ENCODE measurements at regions not wholly inside any gene's neighbourhood (a gene's known extent, or its start where the extent isn't known, plus 50 kb on each side); places are given as distances from the start of the nearest gene placed in this dataset.

DNA sequence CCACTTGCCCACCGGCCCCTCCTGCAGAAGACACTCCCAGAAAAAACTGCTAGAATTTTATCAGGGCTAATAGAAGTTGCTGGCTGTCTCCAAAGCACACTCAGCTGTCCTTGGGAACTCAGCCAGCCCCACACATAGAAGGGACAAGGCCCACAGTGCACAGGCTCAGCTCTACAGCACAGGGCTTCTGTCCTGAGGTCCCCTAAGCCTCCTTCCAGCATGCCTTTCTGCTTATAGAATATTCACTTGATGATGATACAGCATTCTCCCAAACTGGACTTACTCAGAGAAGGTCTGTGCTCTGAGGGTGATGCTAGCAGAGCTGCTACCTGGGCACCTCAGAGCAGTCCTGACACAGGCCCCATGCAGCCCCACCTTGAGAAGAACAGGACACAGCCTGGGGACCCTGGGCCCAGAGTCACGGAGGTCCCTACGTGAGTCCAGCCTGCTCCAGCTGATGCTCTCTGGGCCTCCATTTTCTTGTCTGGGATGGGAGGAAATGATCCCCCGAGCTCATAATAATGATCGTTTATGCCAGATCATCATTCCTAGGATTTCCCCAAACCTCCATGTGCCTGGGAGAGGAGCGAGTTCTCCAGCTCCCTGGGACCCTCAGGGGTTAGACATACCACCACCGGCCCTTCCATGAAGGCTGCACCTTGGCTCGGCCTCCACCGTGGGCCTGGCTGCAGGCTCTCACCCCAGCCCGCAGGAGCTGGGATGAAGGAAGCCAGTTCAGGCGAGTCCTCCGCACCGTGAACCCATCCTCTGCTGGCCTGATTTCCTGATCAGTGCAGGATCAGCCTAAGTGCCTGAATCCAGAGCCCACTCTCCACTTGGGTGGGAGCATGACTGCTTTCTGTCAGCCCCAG is 145.6 kb downstream of the ZNF248 start:
- Histone ChIP-seq H3K36me3 (ENCODE audit: control insufficient read depth in 2 of 2, extremely low read depth in 1 of 2, insufficient read depth in 2 of 2, low read length in 2 of 2) (no peaks in the 10 kb centered on the region), H3K27ac (ENCODE audit: control insufficient read depth, insufficient read depth, low read length) (no peak overlapping the region), H3K27me3 (ENCODE audit: control insufficient read depth, extremely low read depth, insufficient read depth, low read length) (no peaks in the 10 kb centered on the region), H3K4me2 (ENCODE audit: control insufficient read depth, extremely low read depth, insufficient read depth, low read depth, low read length) (no peak overlapping the region), H3K9me3 (ENCODE audit: control insufficient read depth, low read depth, low read length) (peaks cover 5% of the 10 kb centered on the region), H4K20me1 (ENCODE audit: control insufficient read depth, extremely low read depth, insufficient read depth, low read length) (no peaks in the 10 kb centered on the region), H3K9me1 (ENCODE audit: control insufficient read depth, extremely low read depth, insufficient read depth, low read length) (no peaks in the 10 kb centered on the region), H3K9ac (ENCODE audit: control insufficient read depth, extremely low read depth, insufficient read depth, low read length) (no peak overlapping the region), H3K4me1 (ENCODE audit: control insufficient read depth, extremely low read depth, insufficient read depth, low read length) (no peaks in the 10 kb centered on the region), H3K79me2 (ENCODE audit: control insufficient read depth, insufficient read depth, low read length) (no peaks in the 10 kb centered on the region), H3K4me3 (ENCODE audit: control insufficient read depth in 2 of 3, extremely low read depth in 1 of 3, insufficient read depth in 2 of 3, low read depth in 1 of 3, low read length in 3 of 3) (no peak overlapping the region), H2AFZ (ENCODE audit: control insufficient read depth, low read length) (no peak overlapping the region)
- TF ChIP-seq EZH2 (IDR thresholded peaks at IDR 0.05; ENCODE audit: low read length) (no peak), CTCF (optimal IDR thresholded peaks at IDR 0.05 in 1 of 3, IDR thresholded peaks at IDR 0.05 in 1 of 3, conservative IDR thresholded peaks at IDR 0.05 in 1 of 3; ENCODE audit: extremely low read depth in 1 of 3, insufficient read depth in 2 of 3, low read length in 3 of 3) (no peak)
- no peak for DNase-seq (ENCODE audit: low read depth, low spot score)
- FAIRE-seq: no peak
- dilution Hi-C loops (cut with MboI; ENCODE audit: extremely low pct_ligation_motif_present, low sequenced_read_pairs): no loop called here

DNA sequence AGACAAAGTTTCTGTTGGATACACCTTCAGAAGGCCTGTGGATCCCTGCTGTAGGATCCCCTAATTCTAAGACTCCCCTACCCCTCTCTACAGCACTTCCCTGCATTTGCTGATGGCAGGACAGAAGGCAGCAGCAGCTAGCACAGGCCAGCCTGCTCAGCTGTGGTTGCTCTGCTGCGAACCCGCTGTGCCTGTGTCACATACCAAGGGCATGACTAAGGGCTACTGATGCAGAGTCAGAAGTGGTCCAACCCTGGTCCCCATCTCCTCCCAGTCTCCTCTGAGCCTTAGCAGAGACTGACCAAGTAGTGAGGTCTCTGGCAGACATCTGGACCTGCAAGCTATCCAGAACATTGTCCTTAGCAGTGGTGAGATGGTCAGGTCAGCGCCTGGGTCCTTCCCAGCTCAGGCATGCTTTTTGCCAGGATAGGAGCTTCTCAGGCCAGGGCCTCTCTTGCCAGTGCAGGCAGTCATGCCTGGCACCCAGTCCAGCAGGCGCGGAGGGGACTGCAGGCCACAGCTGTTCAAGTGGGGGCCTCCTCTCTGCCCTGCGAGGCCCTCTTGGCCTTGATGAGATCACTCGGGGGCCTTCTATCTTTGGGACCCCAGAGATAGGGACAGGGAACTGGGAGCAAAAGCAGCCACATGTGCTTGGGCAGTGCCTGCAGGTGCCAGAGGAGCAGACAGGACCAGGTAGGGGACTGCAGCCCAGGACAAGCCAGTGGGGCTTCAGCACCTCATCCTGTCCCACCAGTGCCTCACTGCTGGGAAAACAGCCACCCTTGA is 146.4 kb downstream of the ZNF248 start:
- no peak for FAIRE-seq
- Histone ChIP-seq H3K9me3 (ENCODE audit: control insufficient read depth, low read depth, low read length) (peaks cover 5% of the 10 kb centered on the region), H3K27ac (ENCODE audit: control insufficient read depth, insufficient read depth, low read length) (no peak overlapping the region)

More for the DNA sequence above, 146.4 kb downstream of the ZNF248 start:
- Histone ChIP-seq H2AFZ (ENCODE audit: control insufficient read depth, low read length) (no peak overlapping the region), H3K4me1 (ENCODE audit: control insufficient read depth, extremely low read depth, insufficient read depth, low read length) (no peaks in the 10 kb centered on the region), H3K4me2 (ENCODE audit: control insufficient read depth, extremely low read depth, insufficient read depth, low read depth, low read length) (no peak overlapping the region), H3K9ac (ENCODE audit: control insufficient read depth, extremely low read depth, insufficient read depth, low read length) (no peak overlapping the region), H3K9me1 (ENCODE audit: control insufficient read depth, extremely low read depth, insufficient read depth, low read length) (no peaks in the 10 kb centered on the region), H3K4me3 (ENCODE audit: control insufficient read depth in 2 of 3, extremely low read depth in 1 of 3, insufficient read depth in 2 of 3, low read depth in 1 of 3, low read length in 3 of 3) (no peak overlapping the region), H3K27me3 (ENCODE audit: control insufficient read depth, extremely low read depth, insufficient read depth, low read length) (no peaks in the 10 kb centered on the region), H3K79me2 (ENCODE audit: control insufficient read depth, insufficient read depth, low read length) (no peaks in the 10 kb centered on the region), H4K20me1 (ENCODE audit: control insufficient read depth, extremely low read depth, insufficient read depth, low read length) (no peaks in the 10 kb centered on the region), H3K36me3 (ENCODE audit: control insufficient read depth in 2 of 2, extremely low read depth in 1 of 2, insufficient read depth in 2 of 2, low read length in 2 of 2) (no peaks in the 10 kb centered on the region)
- dilution Hi-C loops (cut with MboI; ENCODE audit: extremely low pct_ligation_motif_present, low sequenced_read_pairs): no loop called here
- no peak for TF ChIP-seq CTCF (optimal IDR thresholded peaks at IDR 0.05 in 1 of 3, IDR thresholded peaks at IDR 0.05 in 1 of 3, conservative IDR thresholded peaks at IDR 0.05 in 1 of 3; ENCODE audit: extremely low read depth in 1 of 3, insufficient read depth in 2 of 3, low read length in 3 of 3)
- no peak for DNase-seq (ENCODE audit: low read depth, low spot score)
